Effector memory CD8-positive, alpha-beta T cell (primary cell): ENCODE measurements at regions not wholly inside any gene's neighbourhood (a gene's known extent, or its start where the extent isn't known, plus 50 kb on each side); places are given as distances from the start of the nearest gene placed in this dataset.

ENCODE experiments used
- ATAC-seq: fragments of 150-1000 bp; cut with Tn5 transposase; replicated peaks from 2 replicates; pipeline ENCODE4 v1.10.0; 2021; ENCODE audit warnings: mild to moderate bottlenecking, moderate library complexity
- DNase-seq, 3 experiments: peaks; one replicate each; pipeline ENCODE4 v3.0.0; 2021
- H3K27ac Mint-ChIP-seq, 2 donors: one replicate each; pipeline ENCODE4 v1.8.0; 2022; ENCODE audit warnings: mild to moderate bottlenecking in 2 of 2, mixed read lengths in 2 of 2, moderate library complexity in 2 of 2
- H3K27me3 Mint-ChIP-seq, 2 donors: one replicate each; pipeline ENCODE4 v1.8.0; 2022; ENCODE audit warnings: mixed read lengths in 2 of 2
- H3K36me3 Mint-ChIP-seq: one replicate; pipeline ENCODE4 v1.8.0; 2022; ENCODE audit warnings: mild to moderate bottlenecking, moderate library complexity, mixed read lengths; ENCODE audit not compliant: insufficient read depth
- H3K4me1 Mint-ChIP-seq, 2 donors: one replicate each; pipeline ENCODE4 v1.8.0; 2022; ENCODE audit warnings: low read depth in 2 of 2, mixed read lengths in 2 of 2
- H3K4me3 Mint-ChIP-seq, 2 donors: one replicate each; pipeline ENCODE4 v1.8.0; 2022; ENCODE audit warnings: mild to moderate bottlenecking in 2 of 2, mixed read lengths in 2 of 2, moderate library complexity in 2 of 2
- H3K9me3 Mint-ChIP-seq, 2 donors: one replicate each; pipeline ENCODE4 v1.8.0; 2022; ENCODE audit warnings: mixed read lengths in 2 of 2

- H3K27me3 Mint-ChIP-seq = peaks cover 15 to 82% of the 10 kb centered on the region in 2 donors
- H3K4me3 Mint-ChIP-seq = no peak overlapping the region
- no peak overlapping the region for H3K27ac Mint-ChIP-seq
- H3K9me3 Mint-ChIP-seq = no peaks in the 10 kb centered on the region
- H3K4me1 Mint-ChIP-seq = no peaks in the 10 kb centered on the region
- H3K36me3 Mint-ChIP-seq = no peaks in the 10 kb centered on the region
- DNase-seq = no peak
- ATAC-seq = no peak
Observed at GRCh38 chr6:40897390-40898003, 141.5 kb downstream of the UNC5CL start.

- Mint-ChIP-seq H3K27ac (no peak overlapping the region), H3K4me1 (no peaks in the 10 kb centered on the region), H3K36me3 (no peaks in the 10 kb centered on the region), H3K4me3 (no peak overlapping the region), H3K9me3 (no peaks in the 10 kb centered on the region), H3K27me3 (peaks cover 11 to 90% of the 10 kb centered on the region in 2 donors)
- ATAC-seq (no peak), DNase-seq (no peak)
Observed at GRCh38 chr6:40896696-40897095, 142.3 kb downstream of the UNC5CL start.

GRCh38 chr6:40894962-40895799, 143.8 kb downstream of the UNC5CL start:
- H3K4me1 Mint-ChIP-seq = no peaks in the 10 kb centered on the region
- H3K27me3 Mint-ChIP-seq = peaks cover 16 to 95% of the 10 kb centered on the region in 2 donors
- H3K9me3 Mint-ChIP-seq = no peaks in the 10 kb centered on the region
- no peaks in the 10 kb centered on the region for H3K36me3 Mint-ChIP-seq
- DNase-seq (no peak), ATAC-seq (no peak)
- H3K27ac Mint-ChIP-seq = no peak overlapping the region
- H3K4me3 Mint-ChIP-seq = no peak overlapping the region

GRCh38 chr6:40893021-40893420, 146.0 kb downstream of the UNC5CL start:
- Mint-ChIP-seq H3K9me3 (no peaks in the 10 kb centered on the region), H3K27ac (no peak overlapping the region), H3K4me3 (no peak overlapping the region), H3K36me3 (no peaks in the 10 kb centered on the region), H3K27me3 (peaks cover 18 to 79% of the 10 kb centered on the region in 2 donors), H3K4me1 (no peaks in the 10 kb centered on the region)
- ATAC-seq = no peak
- DNase-seq = no peak

GRCh38 chr6:40892223-40892622, 146.8 kb downstream of the UNC5CL start:
- H3K4me1 Mint-ChIP-seq = no peaks in the 10 kb centered on the region

GRCh38 chr6:40891686-40892085, 147.3 kb downstream of the UNC5CL start:
- H3K36me3 Mint-ChIP-seq = no peaks in the 10 kb centered on the region
- no peaks in the 10 kb centered on the region for H3K4me1 Mint-ChIP-seq
- no peak overlapping the region for H3K4me3 Mint-ChIP-seq
- no peaks in the 10 kb centered on the region for H3K9me3 Mint-ChIP-seq
- no peak for ATAC-seq
- peaks cover 8 to 77% of the 10 kb centered on the region in 2 donors for H3K27me3 Mint-ChIP-seq
- DNase-seq = no peak
- H3K27ac Mint-ChIP-seq = no peak overlapping the region

More at GRCh38 chr6:40892223-40892622, 146.8 kb downstream of the UNC5CL start:
- Mint-ChIP-seq H3K27me3 (peaks cover 13 to 77% of the 10 kb centered on the region in 2 donors), H3K4me3 (no peak overlapping the region), H3K27ac (no peak overlapping the region), H3K36me3 (no peaks in the 10 kb centered on the region), H3K9me3 (no peaks in the 10 kb centered on the region)
- DNase-seq = no peak
- no peak for ATAC-seq

GRCh38 chr6:40891131-40891530, 147.9 kb downstream of the UNC5CL start:
- DNase-seq (no peak), ATAC-seq (no peak)
- no peaks in the 10 kb centered on the region for H3K36me3 Mint-ChIP-seq
- H3K27me3 Mint-ChIP-seq = peaks cover 13 to 77% of the 10 kb centered on the region in 2 donors
- no peaks in the 10 kb centered on the region for H3K9me3 Mint-ChIP-seq
- H3K4me1 Mint-ChIP-seq = no peaks in the 10 kb centered on the region
- H3K27ac Mint-ChIP-seq = no peak overlapping the region
- H3K4me3 Mint-ChIP-seq = no peak overlapping the region

- Mint-ChIP-seq H3K4me3 (no peak overlapping the region), H3K36me3 (no peaks in the 10 kb centered on the region), H3K9me3 (no peaks in the 10 kb centered on the region), H3K27ac (no peak overlapping the region), H3K27me3 (peaks cover 19 to 69% of the 10 kb centered on the region in 2 donors), H3K4me1 (no peaks in the 10 kb centered on the region)
- ATAC-seq = no peak
- no peak for DNase-seq
Observed at GRCh38 chr6:40889137-40889832, 149.7 kb downstream of the UNC5CL start.

GRCh38 chr6:40888456-40888990, 150.5 kb downstream of the UNC5CL start:
- DNase-seq (no peak), ATAC-seq (no peak)
- Mint-ChIP-seq H3K9me3 (no peaks in the 10 kb centered on the region), H3K36me3 (no peaks in the 10 kb centered on the region), H3K4me1 (no peaks in the 10 kb centered on the region), H3K4me3 (no peak overlapping the region), H3K27ac (no peak overlapping the region), H3K27me3 (peaks cover 21 to 66% of the 10 kb centered on the region in 2 donors)

- no peak overlapping the region for H3K4me3 Mint-ChIP-seq
- H3K27ac Mint-ChIP-seq = no peak overlapping the region
- DNase-seq (no peak), ATAC-seq (no peak)
- peaks cover 21 to 59% of the 10 kb centered on the region in 2 donors for H3K27me3 Mint-ChIP-seq
- H3K9me3 Mint-ChIP-seq = no peaks in the 10 kb centered on the region
- no peaks in the 10 kb centered on the region for H3K36me3 Mint-ChIP-seq
- H3K4me1 Mint-ChIP-seq = no peaks in the 10 kb centered on the region
Observed at GRCh38 chr6:40887792-40888340, 151.2 kb downstream of the UNC5CL start.

GRCh38 chr6:40887079-40887791, 151.8 kb downstream of the UNC5CL start:
- no peak overlapping the region for H3K4me3 Mint-ChIP-seq
- H3K27me3 Mint-ChIP-seq = peaks cover 21 to 53% of the 10 kb centered on the region in 2 donors
- no peaks in the 10 kb centered on the region for H3K36me3 Mint-ChIP-seq
- no peak for DNase-seq
- H3K4me1 Mint-ChIP-seq = no peaks in the 10 kb centered on the region
- H3K27ac Mint-ChIP-seq = no peak overlapping the region
- H3K9me3 Mint-ChIP-seq = no peaks in the 10 kb centered on the region
- no peak for ATAC-seq

- H3K4me3 Mint-ChIP-seq = no peak overlapping the region
- no peak for ATAC-seq
Observed at GRCh38 chr6:40885139-40885774, 153.8 kb downstream of the UNC5CL start.

More at GRCh38 chr6:40885139-40885774, 153.8 kb downstream of the UNC5CL start:
- DNase-seq = no peak
- Mint-ChIP-seq H3K36me3 (no peaks in the 10 kb centered on the region), H3K27ac (no peak overlapping the region), H3K27me3 (peaks cover 15 to 43% of the 10 kb centered on the region in 2 donors), H3K9me3 (no peaks in the 10 kb centered on the region), H3K4me1 (peaks cover 0 to 3% of the 10 kb centered on the region in 2 donors)
